ENCODE measurements at regions not wholly inside any gene's neighbourhood (a gene's known extent, or its start where the extent isn't known, plus 50 kb on each side); places are given as distances from the start of the nearest gene placed in this dataset.

DNA sequence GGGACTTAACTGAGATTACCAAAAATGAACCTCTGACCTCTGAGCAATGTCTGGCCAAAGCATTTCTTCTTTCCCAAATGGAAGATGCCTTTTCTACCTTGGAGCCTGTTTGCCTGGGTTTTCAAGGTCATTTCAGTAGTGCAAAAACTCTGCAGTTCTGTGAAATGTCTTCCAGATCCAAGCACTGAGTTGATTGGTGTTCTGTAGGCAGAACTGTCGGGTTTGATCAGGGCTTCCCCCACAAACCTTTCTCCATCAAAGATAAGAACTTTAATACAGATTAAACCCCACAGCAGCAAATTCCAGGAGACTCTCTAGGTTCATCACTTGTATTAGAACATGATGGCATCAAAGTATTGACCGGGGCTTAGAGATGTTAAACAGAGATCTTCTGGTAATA is 192.7 kb upstream of the TOPAZ1 start:
- TF ChIP-seq POLR2A (IDR thresholded peaks at IDR 0.05) (no peak), POLR2AphosphoS5 (IDR thresholded peaks at IDR 0.05) (no peak), EP300 (IDR thresholded peaks at IDR 0.05) (no peak)
- TF ChIP-seq, protein P1, sequence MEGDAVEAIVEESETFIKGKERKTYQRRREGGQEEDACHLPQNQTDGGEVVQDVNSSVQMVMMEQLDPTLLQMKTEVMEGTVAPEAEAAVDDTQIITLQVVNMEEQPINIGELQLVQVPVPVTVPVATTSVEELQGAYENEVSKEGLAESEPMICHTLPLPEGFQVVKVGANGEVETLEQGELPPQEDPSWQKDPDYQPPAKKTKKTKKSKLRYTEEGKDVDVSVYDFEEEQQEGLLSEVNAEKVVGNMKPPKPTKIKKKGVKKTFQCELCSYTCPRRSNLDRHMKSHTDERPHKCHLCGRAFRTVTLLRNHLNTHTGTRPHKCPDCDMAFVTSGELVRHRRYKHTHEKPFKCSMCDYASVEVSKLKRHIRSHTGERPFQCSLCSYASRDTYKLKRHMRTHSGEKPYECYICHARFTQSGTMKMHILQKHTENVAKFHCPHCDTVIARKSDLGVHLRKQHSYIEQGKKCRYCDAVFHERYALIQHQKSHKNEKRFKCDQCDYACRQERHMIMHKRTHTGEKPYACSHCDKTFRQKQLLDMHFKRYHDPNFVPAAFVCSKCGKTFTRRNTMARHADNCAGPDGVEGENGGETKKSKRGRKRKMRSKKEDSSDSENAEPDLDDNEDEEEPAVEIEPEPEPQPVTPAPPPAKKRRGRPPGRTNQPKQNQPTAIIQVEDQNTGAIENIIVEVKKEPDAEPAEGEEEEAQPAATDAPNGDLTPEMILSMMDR (IDR thresholded peaks at IDR 0.05): no peak

All from stomach (tissue), 4 donors.